GM18858 (cell line): ENCODE measurements at regions not wholly inside any gene's neighbourhood (a gene's known extent, or its start where the extent isn't known, plus 50 kb on each side); places are given as distances from the start of the nearest gene placed in this dataset.
"Not testable (repeated sequence)": the region's sequence is repeated elsewhere in the genome, so short reads cannot be mapped to it uniquely, and the experiment has no call there.

Source experiments
- ATAC-seq: cut with Tn5 transposase; IDR thresholded peaks from one replicate; pipeline ENCODE4 v1.9.1; 2021; ENCODE audit not compliant: unreplicated experiment

DNA sequence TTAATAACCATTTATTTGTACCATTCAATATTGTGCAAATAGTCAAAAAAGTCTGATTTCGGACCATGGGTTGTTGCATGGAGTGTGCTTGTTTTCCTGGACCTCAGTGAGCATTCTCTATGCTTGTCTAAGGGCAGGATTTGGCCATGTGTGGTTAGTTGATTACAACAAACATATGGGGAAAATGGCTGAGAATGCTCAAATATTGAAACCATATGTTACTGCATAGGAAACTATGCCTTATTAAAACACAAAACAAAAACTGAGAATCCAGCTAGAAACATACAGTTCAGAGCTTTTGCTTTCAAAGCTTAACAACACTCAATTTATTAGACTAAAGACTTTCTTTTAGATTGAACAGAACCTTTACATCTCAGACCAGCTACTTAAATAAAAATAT lies 928.3 kb downstream of the NR2F1-AS1 start:
- ATAC-seq: no peak

GRCh38 chr5:92644266-92644886 lies 936.6 kb downstream of the NR2F1-AS1 start:
- ATAC-seq: no peak

GRCh38 chr5:92641031-92641962 lies 939.7 kb downstream of the NR2F1-AS1 start:
- ATAC-seq: no peak

DNA sequence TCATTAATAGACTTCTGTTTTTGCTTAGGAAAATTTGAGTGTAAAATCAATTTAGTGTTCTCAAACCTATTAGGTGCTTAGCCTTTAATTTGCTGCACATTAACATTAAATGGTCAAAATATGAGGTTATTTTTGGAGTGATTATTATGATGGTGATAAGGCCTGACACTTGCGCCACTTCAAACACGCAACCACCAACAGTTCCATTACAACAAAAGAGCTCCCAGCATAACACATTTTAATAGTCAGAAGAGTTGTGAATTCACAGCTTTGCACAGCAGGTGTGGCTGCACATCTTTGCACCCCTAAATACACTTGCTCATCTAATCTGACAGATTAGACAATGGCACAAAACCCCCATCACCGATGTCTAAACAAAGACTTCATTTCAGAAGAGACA lies 940.7 kb downstream of the NR2F1-AS1 start:
- no peak for ATAC-seq

DNA sequence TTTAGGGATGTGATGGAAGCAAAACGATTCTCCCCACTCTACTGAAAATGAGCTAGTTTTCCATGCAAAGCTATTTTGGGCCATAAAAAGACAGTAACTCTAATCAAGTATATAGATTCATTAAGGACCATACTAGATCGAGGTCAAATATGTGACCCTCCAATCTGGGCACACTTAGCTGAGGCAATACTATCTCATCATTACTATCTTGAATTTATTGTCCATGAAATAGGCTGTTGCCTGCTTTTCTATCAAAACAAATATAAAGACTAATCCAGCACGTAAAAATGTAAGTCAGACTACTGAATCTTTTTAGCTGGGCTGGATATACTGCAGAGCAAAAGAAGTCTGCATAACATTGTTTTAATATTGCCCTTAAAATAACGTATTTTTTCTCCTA lies 943.1 kb downstream of the NR2F1-AS1 start:
- no peak for ATAC-seq

GRCh38 chr5:92637247-92637646 lies 943.8 kb downstream of the NR2F1-AS1 start:
- no peak for ATAC-seq

DNA sequence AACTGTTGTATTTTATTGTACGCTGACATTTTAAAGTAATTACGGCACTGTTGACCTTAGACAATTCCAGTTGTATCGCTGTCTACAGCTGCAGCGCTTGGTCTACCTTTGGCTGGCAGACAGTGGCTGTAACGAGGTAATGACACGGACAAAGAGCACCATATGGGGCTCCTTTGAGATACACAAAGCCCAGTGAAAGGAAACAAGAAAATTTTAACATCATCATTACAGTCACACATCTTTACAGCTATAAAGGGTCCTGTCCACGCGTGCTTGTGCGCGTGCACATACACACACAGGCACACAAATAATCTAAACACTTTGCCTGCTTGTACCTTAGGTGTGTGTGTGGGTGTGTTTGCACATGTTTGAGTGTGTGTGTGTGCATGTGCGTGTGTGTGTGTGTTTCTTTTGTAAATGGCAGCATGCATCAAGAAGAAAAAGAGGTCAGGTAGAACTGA lies 946.0 kb downstream of the NR2F1-AS1 start:
- no peak for ATAC-seq

DNA sequence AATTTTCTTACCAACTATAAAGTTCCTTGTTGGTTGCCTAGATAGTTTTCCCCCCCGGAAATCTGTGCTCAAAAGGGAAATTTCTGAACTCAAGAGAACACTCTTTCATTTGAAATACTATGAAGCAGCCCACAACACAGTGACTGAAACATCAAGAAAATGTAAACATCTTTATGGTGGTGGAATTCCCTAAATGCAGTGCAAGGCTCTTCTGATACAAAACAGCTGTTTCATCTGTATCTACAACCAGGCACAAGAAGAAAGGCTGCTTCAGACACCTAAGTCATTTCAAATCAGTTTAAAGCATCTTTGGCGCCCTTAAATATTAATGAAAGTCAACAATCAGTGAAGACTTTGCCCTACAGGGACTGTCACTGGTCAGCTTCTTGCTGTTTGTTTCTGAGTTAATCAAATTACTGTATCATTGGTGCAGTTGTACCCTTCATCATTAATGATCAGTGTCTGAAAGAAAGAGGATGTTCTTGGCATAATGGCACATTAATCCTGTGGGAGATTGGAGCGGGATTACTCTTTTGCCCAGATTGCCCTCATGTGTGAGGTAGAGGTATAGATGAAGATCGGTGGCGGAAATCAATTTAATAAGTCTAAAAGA lies 947.0 kb downstream of the NR2F1-AS1 start:
- ATAC-seq: no peak

DNA sequence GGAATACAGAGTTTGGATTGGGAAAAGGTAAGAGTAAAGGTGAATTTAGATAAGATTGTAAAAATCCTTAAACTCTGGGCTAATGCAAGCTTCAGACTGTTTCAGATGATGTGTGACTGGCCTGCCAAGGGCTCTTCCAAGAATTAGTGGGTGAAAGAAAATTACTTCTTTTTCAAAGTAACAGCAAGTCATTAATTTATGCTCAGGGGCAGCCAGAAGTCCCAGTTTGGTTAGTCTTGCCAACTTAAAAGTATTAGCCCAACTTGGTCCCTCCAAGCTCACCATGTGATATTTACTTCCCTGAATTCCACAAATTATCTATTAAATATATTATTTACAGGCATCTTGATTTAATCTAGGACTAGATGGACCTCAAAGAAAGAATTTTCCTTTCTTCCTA lies 947.8 kb downstream of the NR2F1-AS1 start:
- ATAC-seq: no peak

DNA sequence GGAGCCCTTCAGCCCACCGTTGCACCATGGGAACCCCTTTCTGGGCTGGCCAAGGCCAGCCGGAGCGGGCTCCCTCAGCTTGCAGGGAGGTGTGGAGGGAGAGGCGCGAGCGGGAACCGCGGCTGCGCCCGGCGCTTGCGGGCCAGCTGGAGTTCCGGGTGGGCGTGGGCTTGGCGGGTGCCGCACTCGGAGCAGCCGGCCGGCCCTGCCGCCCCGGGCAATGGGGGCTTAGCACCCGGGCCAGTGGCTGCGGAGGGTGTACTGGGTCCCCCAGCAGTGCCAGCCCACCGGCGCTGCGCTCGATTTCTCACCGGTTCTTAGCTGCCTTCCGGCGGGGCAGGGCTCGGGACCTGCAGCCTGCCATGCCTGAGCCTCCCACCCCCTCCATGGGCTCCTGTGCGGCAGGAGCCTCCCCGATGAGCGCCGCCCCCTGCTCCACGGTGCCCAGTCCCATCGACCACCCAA lies 949.8 kb downstream of the NR2F1-AS1 start:
- ATAC-seq: not testable (repeated sequence)

DNA sequence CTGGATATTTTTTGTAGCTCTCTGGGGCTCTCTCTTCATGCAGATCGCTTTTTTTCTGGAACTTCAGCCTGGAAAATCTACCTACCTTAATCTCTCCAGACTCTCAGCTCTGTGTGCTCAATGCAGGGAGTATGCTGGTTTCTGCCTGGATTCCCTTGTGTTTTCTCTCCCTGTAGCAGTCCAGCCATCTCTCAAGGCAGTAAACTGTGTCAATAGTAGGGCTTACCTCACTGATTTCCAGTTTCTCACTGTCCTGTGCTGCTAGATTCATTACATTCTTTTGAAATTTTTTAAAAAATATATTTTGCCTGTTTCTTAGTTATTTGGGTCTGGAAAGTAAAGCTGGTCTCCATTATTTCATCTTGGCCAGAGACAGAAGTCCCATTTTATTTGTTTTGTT lies 951.4 kb downstream of the NR2F1-AS1 start:
- ATAC-seq: no peak

GRCh38 chr5:92629000-92629399 lies 952.0 kb downstream of the NR2F1-AS1 start:
- no peak for ATAC-seq

DNA sequence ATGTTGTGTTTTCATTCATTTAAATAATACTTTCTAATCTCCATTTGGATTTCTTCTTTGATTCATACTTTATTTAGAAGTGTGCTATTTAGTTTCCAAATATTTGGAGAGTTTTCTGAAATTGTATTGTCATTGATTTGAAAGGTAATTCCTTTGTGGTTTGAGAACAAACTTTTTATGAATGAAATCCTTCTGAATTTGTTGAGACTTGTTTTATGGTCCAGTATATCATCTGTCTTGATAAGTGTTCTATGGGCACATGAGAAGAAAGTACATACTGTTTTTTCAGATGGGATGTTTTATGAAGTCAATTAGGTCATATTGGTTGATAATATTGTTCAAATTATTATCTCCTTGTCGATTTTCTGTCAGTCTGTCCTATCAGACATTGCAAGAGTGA lies 953.8 kb downstream of the NR2F1-AS1 start:
- ATAC-seq: no peak

GRCh38 chr5:92616085-92616484 lies 964.9 kb downstream of the NR2F1-AS1 start:
- ATAC-seq: no peak

DNA sequence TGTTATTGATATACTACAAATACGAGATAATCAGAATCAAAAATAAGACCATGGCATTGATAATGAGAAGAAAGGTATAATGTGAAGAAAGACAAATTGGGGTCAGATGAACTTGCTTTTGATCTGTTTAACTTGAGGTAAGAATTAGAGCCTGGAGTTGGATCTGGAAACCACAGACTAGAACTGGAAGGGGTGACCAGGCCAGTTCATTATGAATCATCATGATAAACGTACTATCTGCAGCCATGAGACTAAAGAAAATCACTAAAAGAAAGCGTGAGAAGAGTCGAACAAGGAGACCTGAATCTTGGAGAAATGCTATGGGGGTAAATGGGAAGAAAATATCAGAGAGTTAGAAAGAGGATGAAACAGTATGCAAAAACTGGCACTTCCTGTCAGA lies 967.5 kb downstream of the NR2F1-AS1 start:
- no peak for ATAC-seq

- ATAC-seq: not testable (repeated sequence)
These were observed 970.6 kb downstream of the NR2F1-AS1 start for GRCh38 chr5:92610435-92610834.

DNA sequence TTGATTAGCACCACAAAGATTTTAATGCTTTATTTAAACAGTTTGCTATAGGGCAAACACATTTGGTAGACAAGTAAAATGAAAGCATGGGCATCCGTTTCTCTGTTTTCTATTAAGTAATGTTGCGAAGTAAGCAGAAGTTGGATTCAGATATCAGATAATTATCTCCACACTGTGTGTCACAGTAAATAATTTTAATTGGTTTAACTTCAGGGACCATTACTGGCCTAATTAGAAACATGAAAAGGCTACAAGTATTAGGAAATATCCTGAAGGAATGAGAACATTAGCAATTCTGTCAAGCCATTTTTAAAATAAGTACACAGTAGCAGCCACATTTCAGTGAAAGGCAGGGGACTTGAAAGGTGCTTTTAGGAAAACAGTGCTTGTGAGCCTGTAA lies 975.4 kb downstream of the NR2F1-AS1 start:
- ATAC-seq: no peak

GRCh38 chr5:92599217-92599810 lies 981.7 kb downstream of the NR2F1-AS1 start:
- ATAC-seq: no peak

GRCh38 chr5:92594031-92594430 lies 987.0 kb downstream of the NR2F1-AS1 start:
- ATAC-seq: no peak

- no peak for ATAC-seq
These were observed 992.1 kb downstream of the NR2F1-AS1 start for GRCh38 chr5:92588876-92589275.

DNA sequence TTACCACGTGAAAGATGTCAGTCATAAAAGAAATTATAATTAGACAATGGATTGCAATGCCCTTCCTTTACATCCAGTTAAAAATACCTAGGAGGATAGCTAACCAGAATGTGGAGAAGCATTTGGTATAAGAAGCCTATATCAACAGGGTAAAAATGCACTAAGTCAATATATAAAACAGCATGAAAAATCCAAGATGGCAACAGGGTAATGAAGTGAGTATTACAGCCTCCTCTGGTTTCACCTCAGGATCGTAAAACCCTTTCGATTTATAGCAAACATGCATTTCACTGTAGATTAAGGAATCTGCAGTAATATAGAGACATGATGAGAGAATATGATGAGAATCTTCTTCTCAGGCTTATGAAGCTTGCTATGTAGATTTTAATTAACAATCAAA lies 999.3 kb downstream of the NR2F1-AS1 start:
- no peak for ATAC-seq
